Gastrocnemius medialis (tissue), 4 donors: ENCODE measurements at regions not wholly inside any gene's neighbourhood (a gene's known extent, or its start where the extent isn't known, plus 50 kb on each side); places are given as distances from the start of the nearest gene placed in this dataset.

Experiments
- ATAC-seq, 2 donors: fragments of 150-250 bp; one replicate each; pipeline ENCODE4 v1.9.1; 2016
- DNase-seq, 2 donors: peaks; one replicate each; pipeline ENCODE4 v3.0.0-alpha.2; 2019
- H3K27ac ChIP-seq, 4 donors: fragments of 200-600 bp; sonication (generic); 1 replicate in 1 of 4; 2 replicates in 3 of 4; pipeline ENCODE4 v1.5.1; 2016 to 2018; ENCODE audit warnings: mild to moderate bottlenecking in 2 of 4, moderate library complexity in 1 of 4
- H3K27me3 ChIP-seq, 3 donors: fragments of 200-600 bp; sonication (generic) in 2 of 3; 1 replicate in 1 of 3; 2 replicates in 2 of 3; pipeline versions ENCODE4 v1.5.1 to v1.6.0; 2016 to 2019; ENCODE audit warnings: mild to moderate bottlenecking in 1 of 3, moderate library complexity in 1 of 3
- H3K36me3 ChIP-seq, 2 donors: fragments of 200-600 bp; sonication (generic) in 1 of 2; one replicate each; pipeline ENCODE4 v1.5.1; 2017 to 2018
- H3K4me1 ChIP-seq, 2 donors: fragments of 200-600 bp; sonication (generic) in 1 of 2; one replicate each; pipeline ENCODE4 v1.5.1; 2016 to 2017; ENCODE audit warnings: mild to moderate bottlenecking in 2 of 2
- H3K4me3 ChIP-seq, 4 donors: fragments of 200-600 bp; sonication (generic) in 3 of 4; 1 replicate in 1 of 4; 2 replicates in 3 of 4; pipeline ENCODE4 v1.5.1; 2016 to 2019; ENCODE audit warnings: mild to moderate bottlenecking in 2 of 4
- H3K9me3 ChIP-seq, 3 donors: fragments of 200-600 bp; sonication (generic) in 2 of 3; 1 replicate in 1 of 3; 2 replicates in 2 of 3; pipeline ENCODE4 v1.5.1; 2016 to 2019
- CTCF ChIP-seq, 5 experiments: fragments of 450-650 bp in 3 of 5; fragments of 200-600 bp in 2 of 5; sonication (generic) in 2 of 5; IDR thresholded peaks in 4 of 5; conservative IDR thresholded peaks in 1 of 5; 1 replicate in 4 of 5; 2 replicates in 1 of 5; pipeline ENCODE4 v1.5.1; 2016 to 2019; ENCODE audit warnings: antibody characterized with exemption in 5 of 5, mild to moderate bottlenecking in 3 of 5, moderate library complexity in 3 of 5
- POLR2A ChIP-seq, 2 donors: fragments of 450-650 bp; IDR thresholded peaks; one replicate each; pipeline ENCODE4 v1.6.1; 2017; ENCODE audit warnings: antibody characterized with exemption in 2 of 2, mild to moderate bottlenecking in 2 of 2, moderate library complexity in 2 of 2
- in situ Hi-C, 4 donors: fragments of 200-750 bp; cut with MboI; loops; one replicate each; pipeline versions ENCODE4 v1.15.0 to v1.8.0; 2017; ENCODE audit warnings: low sequenced_read_pairs in 4 of 4
- intact Hi-C: fragments of 100-400 bp; cut with DNase I; formaldehyde crosslinking; loops from one replicate; pipeline ENCODE4 v1.15.1; 2023; ENCODE audit warnings: low total_unique reads

- H3K4me1 ChIP-seq: peaks cover 0 to 5% of the 10 kb centered on the region in 2 donors
- H3K4me3 ChIP-seq: no peak overlapping the region
- H3K27me3 ChIP-seq: no peaks in the 10 kb centered on the region
- peak; percentile 35 to 76 (median 54) for TF ChIP-seq CTCF (IDR thresholded peaks at IDR 0.05 in 4 of 5, conservative IDR thresholded peaks at IDR 0.05 in 1 of 5)
- no peak for TF ChIP-seq POLR2A (IDR thresholded peaks at IDR 0.05)
- DNase-seq: peak in 1 of 2 donors; percentile 21
- no peak overlapping the region for H3K27ac ChIP-seq
- ATAC-seq: no peak
- no peaks in the 10 kb centered on the region for H3K36me3 ChIP-seq
- intact Hi-C loops (no loop called here), in situ Hi-C loops (no loop called here)
- no peaks in the 10 kb centered on the region for H3K9me3 ChIP-seq
Observed at GRCh38 chr10:83871187-83872081, 267.9 kb upstream of the GHITM start.

GRCh38 chr10:83880252-83880791, 259.0 kb upstream of the GHITM start:
- no peaks in the 10 kb centered on the region for H3K27me3 ChIP-seq
- TF ChIP-seq POLR2A (IDR thresholded peaks at IDR 0.05): no peak
- no peak for TF ChIP-seq CTCF (IDR thresholded peaks at IDR 0.05 in 4 of 5, conservative IDR thresholded peaks at IDR 0.05 in 1 of 5)
- intact Hi-C loops (no loop called here), in situ Hi-C loops (no loop called here)
- no peaks in the 10 kb centered on the region for H3K4me1 ChIP-seq
- no peak overlapping the region for H3K4me3 ChIP-seq
- H3K36me3 ChIP-seq: no peaks in the 10 kb centered on the region
- ATAC-seq (no peak), DNase-seq (no peak)
- no peaks in the 10 kb centered on the region for H3K9me3 ChIP-seq
- H3K27ac ChIP-seq: no peak overlapping the region

GRCh38 chr10:83881661-83882060, 257.6 kb upstream of the GHITM start:
- in situ Hi-C loops: no loop called here
- TF ChIP-seq CTCF (IDR thresholded peaks at IDR 0.05 in 4 of 5, conservative IDR thresholded peaks at IDR 0.05 in 1 of 5): no peak
- no peak for TF ChIP-seq POLR2A (IDR thresholded peaks at IDR 0.05)
- no peak for DNase-seq
- peak in 1 of 2 donors; percentile 8 for ATAC-seq
- H3K27ac ChIP-seq: no peak overlapping the region
- H3K4me1 ChIP-seq: no peaks in the 10 kb centered on the region
- H3K9me3 ChIP-seq: no peaks in the 10 kb centered on the region
- intact Hi-C loops: no loop called here
- H3K27me3 ChIP-seq: no peaks in the 10 kb centered on the region
- H3K4me3 ChIP-seq: no peak overlapping the region
- H3K36me3 ChIP-seq: no peaks in the 10 kb centered on the region

GRCh38 chr10:83886871-83887270, 252.4 kb upstream of the GHITM start:
- Histone ChIP-seq H3K27me3 (no peaks in the 10 kb centered on the region), H3K4me3 (no peak overlapping the region), H3K27ac (no peak overlapping the region), H3K36me3 (no peaks in the 10 kb centered on the region), H3K4me1 (no peaks in the 10 kb centered on the region), H3K9me3 (no peaks in the 10 kb centered on the region)
- ATAC-seq (no peak), DNase-seq (no peak)
- intact Hi-C loops (no loop called here), in situ Hi-C loops (no loop called here)
- TF ChIP-seq CTCF (IDR thresholded peaks at IDR 0.05 in 4 of 5, conservative IDR thresholded peaks at IDR 0.05 in 1 of 5): no peak
- no peak for TF ChIP-seq POLR2A (IDR thresholded peaks at IDR 0.05)
